PC-9 (cell line): ENCODE measurements at regions not wholly inside any gene's neighbourhood (a gene's known extent, or its start where the extent isn't known, plus 50 kb on each side); places are given as distances from the start of the nearest gene placed in this dataset.

ENCODE experiments used
- CTCF ChIP-seq: fragments of 200-600 bp; sonication (generic); conservative IDR thresholded peaks from 2 replicates; pipeline ENCODE4 v1.6.1; 2017; ENCODE audit warnings: mixed run types, antibody characterized with exemption, mild to moderate bottlenecking, moderate library complexity
- EZH2 ChIP-seq: fragments of 200-600 bp; sonication (generic); IDR thresholded peaks from 2 replicates; pipeline ENCODE4 v1.8.0; 2017; ENCODE audit warnings: antibody characterized with exemption, low read depth

GRCh38 chr21:15659753-15660422, 69.9 kb upstream of the USP25 start:
- TF ChIP-seq CTCF (no peak), EZH2 (no peak)
